ENCODE measurements at regions not wholly inside any gene's neighbourhood (a gene's known extent, or its start where the extent isn't known, plus 50 kb on each side); places are given as distances from the start of the nearest gene placed in this dataset.

DNA sequence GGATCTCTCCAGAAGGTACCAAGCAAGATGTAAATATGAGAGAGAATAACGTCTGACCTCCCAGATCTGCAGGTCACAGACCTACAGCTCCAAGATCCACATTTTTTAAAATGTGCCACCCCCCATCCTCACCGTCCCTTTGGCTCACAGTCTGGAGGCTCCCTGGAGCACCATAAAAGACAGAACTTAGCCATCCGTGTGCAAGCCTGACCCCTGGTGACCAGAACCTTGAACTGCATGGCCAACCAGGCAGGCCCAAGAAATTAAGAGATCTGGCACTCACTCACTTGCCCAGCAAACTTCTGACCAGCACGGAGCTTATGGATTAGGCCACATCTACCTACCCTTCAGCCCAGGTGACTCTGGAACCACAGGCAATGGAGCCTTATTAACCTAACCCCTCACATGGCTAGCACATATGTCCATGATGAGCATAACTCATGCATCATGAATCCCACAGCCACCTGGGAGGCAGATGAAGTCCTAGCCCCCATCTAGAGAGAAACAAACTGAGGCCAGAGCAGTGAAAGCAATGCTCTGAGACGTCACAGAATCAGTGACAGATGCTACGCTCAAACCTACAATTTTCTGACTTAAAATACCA is 275.3 kb downstream of the UACA start:
- DNase-seq = peak; percentile 56

DNA sequence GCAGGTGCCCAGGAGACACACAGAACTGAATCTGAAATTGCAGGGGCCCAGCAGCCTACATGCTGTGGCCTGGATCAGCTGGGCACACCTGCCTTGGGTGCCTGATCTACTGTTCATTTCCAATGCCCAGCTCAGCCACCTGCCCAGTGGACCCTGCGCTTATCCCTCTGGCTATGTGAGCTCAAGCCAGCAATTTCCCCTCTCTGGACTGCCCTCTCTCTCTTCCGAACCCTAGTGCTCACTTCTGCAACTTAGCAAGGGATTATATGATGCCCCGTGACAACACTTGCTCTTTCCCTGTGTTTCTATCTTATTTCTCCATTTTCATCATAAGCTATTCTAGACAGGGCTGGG is 276.0 kb downstream of the UACA start:
- no peak for DNase-seq

DNA sequence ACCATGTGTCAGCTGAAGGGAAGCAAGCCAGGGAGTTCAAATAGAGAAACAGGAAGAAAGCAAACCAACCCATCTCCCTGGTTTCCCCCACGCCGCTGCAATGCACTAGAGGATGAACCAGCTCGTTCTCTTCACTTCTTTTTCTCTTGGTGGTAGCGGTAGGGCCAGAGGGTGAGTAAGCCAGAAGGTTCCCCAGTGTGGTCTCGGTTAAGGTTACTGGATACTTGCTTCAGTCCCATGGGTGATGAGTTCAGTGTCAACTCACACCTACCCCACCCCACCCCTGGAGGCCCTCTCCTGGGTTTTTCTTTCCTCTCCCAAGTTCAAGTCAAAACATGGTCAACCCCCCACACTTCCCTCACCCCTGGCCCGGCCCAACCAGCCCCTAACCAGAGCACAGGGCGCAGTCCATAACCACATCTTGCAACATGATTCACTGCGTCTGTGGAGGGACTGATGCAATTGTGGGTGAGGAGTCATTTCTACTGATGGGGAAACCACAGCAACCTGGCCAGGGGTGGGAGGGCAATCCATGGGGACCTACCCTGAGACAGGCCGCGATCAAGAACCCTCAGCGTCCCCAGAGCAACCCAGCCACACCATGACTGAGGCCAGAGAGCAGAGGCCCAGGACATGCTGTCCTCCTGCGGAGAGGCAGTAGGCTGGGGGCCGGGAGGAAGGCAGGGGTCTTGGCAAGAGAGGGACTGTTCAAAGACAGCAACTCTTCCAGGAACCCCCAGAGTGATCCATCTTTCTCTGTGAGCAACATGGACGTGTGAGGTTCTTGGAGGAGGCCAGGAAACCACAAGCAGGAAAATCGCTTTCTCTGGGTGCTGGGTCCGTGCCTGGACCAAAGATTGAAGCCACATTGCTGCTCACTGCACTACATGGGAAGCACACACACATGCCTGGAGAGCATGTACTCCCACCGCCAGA is 276.6 kb downstream of the UACA start:
- no peak for DNase-seq

DNA sequence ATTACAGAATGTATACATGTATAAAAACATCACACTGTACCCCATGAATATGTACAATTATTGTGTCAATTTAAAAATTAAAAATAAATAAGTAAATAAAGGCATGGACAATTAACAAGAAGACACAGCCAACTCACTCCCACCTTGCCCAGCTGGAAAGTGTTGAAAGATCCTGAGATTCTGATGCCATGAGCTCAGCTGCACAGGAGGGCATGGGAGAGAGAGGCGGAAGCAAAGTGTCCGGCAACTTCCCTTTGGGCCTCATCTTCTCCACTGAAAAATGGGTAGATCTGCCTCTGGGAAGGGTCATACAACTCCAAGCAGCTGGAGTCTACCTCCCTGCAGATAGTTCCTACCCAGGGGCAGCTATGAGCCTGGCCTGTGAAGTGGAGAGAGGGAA is 277.3 kb downstream of the UACA start:
- no peak for DNase-seq

DNA sequence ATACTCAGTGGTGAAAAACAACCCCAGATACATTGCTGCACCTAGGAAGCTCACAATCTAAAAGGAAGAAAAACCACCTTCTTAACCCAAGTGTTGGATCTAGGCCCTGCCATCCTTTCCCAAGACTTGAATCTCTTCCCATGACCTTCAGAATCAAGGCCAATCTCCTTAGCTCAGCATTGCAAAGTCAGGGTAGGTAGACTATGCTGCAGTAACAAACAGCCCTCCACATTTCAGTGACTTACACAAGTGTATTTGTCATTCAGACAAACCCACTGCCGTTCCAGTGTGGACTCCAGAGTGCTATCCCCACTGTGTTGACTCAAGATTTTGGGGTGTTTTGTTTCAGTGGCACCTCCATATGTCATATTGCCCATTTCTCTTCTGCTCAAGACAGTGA is 278.4 kb downstream of the UACA start:
- DNase-seq = no peak

DNA sequence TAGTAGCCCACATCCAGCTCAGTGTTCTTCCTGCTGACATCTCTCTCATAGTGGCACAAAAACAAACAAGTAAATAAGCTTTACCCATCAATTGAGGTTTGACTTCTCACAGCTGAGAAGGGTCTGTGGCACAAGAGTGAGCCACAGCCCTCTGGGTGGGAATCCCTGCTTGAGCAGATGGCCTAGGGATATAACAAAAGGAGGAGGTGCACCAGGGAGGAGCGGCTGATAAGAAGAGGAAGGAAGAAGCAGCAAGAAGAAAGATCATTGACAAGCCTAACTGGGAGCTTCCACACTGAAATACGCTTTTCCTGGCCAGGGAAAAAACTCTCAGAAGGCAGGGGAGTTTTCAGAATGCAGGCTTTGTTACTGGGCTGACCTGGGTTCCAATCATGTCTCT is 279.8 kb downstream of the UACA start:
- DNase-seq = no peak

DNA sequence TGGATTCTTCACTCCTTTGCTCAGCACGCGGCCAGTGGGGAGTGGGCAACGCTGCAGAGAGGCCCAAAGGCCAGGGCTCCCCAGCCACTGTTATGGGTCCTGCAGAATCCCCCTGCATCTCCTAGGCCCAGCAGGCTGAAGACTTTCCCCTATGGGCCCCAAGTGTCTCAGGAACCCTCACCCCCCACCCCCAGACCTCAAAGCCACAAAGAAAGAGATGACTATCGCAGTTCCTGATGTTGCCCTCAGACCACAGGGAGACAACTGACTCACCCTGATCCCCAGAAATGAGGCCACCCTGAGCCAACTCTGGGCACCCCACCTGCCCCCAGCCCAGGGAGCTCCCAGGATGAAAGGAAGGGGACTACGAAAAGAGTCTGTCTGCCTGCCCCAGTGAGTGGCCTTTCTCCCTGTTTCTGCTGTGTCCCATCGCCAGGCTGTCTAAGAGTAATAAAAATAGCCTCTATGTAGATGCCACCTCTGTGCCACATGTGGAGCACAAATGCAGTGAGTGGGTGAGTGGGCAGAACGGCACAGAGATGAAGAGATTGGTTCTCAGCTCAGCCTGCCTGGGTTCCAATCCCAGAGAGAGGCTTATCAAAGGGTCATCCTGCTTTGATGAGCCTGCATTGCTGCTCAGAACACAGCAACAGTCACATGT is 283.0 kb downstream of the UACA start:
- peak; percentile 26 for DNase-seq

DNA sequence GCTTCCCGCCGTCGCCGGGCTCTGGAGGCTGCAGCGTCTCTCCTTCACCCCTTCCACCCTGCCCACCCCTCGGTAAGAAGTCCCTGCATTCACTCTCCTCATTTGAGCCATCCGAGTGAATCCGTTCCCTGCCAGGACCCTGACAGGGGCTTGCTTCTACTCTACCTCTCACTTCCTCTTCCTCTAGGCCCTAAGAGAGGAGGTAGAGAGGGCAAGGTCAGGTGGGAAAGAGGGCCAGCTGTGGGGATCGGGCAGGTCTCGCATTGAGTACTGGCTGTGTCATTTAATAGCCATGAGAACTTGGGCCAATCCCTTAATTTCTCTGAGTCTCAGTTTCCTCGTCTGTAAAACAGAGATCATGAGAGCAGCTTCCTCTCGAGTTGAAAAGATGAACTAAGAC is 283.6 kb downstream of the UACA start:
- no peak for DNase-seq

DNA sequence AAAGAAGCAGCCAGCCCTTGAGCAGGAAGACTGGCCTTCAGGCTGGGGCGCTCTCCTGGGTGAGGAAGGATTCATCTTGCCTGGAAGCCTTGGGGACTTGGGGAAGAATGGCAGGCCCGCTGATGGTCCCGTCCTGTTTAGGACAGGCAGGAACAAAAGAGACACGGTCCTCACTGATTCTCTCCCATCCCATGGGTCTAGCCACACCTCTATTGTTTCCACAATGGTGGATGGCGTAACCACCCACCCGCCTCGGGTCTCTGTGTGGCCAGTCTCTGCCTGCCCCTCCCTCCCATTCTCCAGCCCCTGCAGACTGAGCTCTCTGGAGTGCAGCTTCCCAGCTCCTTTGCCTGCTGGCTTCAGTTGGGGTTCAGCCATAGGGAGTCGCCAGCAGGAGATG is 284.3 kb downstream of the UACA start:
- no peak for DNase-seq

DNA sequence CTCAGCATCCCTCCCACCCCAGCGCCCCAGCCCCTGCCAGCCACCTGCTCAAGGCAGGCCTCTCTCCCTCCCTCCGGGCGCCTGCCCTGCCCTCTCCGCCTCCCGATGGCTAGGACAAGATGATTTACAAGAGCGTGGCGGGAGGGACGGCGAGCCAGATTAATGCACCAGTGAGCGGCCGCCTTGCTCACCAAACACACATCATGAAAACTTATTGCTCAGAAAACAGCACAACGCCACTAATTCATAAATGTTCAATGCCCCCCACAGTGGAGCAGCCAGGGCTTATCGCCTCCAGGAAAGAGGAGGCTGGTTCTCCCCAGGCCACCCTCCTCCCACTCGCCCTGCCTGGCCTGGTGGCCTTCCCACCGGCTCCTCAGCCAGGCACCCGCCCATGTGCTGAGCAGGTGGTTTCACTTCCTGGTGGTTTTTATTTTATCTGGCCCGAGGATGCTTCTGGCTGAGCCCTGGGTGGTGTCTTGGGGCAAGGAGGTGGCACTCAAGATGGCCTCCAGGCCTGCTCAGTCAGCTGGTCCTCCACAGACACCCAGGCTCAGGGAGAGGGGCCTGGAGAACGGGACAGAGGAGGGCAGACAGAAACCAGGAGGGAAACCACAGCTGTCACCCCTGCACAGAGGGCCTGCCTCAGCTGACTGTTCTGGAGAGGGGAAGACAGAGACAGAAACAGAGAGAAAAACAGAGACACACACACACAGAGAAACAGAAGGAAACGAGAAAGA is 284.9 kb downstream of the UACA start:
- DNase-seq = no peak

DNA sequence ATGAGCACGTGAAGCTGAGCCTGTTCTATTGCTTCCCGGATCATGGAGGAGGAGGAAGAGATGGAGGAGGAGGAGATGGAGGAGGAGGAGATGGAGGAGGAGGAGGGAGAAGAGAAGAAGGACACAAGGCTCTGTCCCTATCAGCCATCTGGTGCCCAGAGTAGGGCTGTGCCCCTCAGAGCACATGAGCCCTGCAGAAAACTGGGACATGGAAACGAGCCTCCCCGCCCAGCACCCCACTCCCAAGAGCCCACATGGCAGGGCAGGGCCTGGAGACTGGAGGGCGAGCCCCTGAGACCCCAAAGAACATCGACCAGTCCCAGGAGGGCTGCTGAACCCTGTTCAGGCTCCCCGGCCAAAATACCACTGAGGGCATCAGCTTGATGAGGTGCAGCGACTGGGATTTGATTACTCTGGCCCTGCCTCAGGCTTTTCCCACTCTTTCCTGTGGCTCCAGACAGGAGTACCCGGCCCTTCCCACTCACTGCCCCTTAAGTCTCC is 285.6 kb downstream of the UACA start:
- no peak for DNase-seq

DNA sequence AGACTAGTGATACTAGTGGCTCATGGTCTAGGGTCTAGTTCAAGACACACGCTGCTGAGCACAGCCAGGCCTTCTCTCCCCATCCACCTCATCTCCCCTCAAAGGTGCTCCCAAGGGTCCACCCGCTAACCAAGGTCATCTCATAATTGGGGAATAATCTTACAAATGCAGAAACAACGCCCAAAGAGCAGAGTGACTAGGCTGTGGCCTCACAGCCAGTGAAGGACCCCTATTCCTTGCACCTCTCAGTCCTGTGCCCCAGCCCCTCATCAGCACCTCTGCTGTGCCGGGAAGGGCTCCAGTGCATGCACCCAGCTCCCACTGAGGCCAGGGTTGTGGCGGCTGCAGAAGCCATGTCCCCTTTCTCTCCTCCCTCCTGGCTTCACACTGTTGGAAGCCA is 286.9 kb downstream of the UACA start:
- no peak for DNase-seq

DNA sequence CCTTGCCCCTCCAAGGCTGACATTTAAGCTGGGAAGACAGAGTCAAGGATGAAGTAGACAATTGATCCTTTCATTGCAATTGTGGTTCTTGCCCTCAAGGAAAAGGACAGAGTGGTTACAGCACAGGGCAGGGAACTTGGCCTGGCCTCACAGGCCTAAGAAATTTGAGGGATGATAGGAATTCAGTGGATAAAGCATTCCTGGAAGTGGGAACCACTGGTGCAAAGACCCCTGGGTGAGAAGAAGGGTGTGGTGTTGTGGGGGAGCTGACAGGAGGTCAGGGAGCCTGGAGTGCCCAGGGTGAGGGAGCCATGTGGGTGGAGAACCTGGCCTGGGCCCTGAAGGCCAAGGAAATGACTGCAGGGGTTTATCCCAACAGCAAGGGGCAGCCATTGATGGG is 287.4 kb downstream of the UACA start:
- DNase-seq = no peak

DNA sequence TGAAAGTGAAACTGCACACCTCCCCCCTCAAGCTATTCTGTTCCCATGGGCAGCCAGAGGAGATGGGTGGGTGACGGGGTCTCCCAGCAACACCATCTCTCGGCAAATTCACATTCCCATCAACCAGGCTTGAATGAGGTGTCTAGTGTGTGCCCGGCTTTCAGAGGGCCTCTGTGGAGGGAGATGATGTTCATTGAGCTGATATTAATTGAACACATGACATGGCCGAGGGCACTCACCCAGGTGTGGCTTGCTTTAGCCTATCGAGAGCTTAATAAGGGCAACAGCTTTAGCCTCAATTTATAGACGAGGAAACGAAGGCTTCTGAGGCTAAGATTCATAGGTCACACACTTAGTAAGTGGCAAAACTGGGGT is 288.0 kb downstream of the UACA start:
- no peak for DNase-seq

DNA sequence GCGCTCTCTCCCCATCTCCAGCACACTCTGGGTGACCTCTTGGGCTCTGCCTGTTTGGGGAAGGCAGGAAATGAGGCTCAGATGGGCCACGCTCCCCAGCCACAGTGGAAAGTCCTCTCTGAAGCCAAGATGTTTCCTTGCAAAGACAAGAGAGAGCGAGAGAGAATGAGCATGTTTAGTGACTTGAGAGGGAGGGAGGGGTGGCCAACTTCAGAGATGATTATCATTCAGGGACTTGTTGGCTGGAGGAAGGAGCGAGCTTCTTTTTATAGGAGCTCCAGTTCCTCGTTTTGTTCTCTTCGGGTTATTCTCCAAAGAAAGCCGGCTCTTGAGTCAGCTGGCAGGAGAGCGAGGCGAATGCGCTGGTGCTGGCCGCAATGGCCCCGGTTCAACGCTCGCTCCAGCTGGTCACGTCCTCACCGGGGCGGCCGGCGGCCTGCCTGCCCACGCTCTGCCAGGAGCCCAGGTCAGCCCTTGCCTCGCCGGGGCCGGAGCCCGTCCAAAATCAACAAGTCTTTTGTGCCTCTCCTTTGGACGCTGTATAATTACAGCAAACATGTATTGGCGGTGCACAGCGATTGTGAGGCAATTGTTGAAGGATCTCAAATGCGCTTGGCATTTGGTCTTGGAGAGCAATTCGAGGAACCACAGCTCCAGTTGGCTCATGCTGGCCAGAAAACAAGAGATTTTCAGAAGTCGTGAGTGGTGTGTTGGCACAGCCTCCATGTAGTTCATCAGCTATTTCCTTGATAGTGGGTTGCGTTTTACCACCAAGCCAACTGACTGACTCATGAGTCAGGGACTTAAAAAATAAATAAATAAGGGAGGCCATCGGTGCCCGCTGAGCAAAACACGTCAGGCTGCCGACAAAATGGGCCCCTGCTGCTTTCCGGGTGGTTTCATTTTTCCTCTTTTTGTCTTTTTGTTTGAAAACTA is 288.6 kb downstream of the UACA start:
- no peak for DNase-seq

DNA sequence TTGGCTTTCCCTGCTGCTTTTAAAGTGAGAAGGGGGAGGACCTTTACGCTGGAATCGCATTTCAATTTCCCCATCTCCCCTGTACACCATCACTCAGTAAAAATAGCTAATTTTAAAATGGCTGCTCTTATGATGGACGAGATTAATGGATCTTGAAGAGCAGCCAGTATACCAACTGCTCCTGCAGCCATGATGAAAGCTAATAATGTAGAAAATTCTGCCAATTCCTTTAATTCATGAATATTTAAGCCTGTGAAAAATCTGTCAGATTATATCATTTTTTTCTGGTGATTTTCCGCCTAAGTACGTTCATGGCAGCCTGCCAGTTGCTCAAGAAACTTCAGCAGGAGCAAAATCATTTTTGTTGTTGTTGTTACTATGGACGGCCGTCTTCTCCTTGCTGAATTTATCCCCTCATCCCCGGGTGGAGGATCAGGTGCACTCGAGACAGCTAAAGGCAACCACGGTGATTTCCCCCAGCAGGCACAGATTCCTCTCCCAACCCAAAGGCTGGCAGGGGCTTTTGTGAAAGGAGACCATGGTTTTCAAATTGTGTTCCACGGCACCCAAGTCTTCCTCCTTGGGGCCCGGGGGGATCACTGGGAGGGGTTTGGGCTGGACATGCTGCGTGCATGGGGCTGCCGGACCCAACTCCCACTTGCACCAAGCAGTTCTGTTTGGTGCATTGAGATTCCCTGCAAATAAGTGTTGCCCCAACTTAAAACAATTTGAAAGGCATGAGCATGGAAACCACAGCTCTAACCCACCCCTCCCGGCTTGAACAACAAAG is 289.6 kb downstream of the UACA start:
- no peak for DNase-seq

DNA sequence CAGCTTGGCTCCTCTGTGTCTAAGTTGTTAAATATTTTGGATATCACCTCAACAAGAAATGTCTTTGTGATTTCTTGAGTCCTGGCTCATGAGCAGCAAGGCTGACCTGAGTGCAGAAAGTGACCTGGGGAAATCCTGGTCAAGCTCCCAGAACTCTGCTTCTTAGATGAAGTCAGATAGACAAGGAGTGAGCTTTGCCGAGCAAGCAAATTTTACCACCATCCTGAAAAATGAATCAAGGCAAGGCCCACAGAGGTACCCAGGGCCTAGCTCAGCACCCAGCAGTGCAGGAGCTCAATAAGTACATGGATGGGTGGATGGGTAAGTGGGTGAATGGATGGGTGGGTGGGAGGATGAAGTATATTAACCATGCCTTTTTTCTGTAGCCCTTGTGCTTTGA is 291.8 kb downstream of the UACA start:
- DNase-seq = no peak

DNA sequence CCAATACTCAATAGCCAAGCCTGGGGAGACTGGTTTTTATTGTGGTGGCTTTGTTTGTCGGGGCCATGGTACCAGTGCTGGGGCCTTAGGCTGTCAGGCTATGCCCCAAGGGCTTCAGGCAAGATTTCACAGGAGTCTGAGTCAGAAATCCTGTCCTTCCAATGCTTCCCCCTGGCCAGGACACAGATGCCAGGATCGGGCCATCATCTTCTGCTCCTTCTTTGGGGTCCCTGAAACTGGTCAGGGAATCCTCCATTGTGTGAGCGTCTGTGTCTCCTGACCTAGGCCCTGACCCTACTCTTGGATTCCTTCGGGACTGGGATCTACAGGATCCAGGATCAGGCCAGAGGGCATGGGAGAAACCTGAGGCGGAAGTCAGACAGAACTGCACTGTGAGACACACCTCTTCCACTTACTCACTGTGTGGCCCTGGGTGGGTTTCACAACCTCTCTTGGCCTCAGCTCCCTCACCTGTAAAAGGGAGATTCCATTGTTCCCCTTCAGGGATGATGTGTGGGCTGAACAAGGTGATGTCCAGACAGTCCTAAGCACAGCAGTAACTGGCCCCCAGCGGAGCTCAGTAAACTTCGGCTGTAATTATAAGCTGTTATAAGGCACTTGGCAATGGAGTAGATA is 292.7 kb downstream of the UACA start:
- DNase-seq = no peak

DNA sequence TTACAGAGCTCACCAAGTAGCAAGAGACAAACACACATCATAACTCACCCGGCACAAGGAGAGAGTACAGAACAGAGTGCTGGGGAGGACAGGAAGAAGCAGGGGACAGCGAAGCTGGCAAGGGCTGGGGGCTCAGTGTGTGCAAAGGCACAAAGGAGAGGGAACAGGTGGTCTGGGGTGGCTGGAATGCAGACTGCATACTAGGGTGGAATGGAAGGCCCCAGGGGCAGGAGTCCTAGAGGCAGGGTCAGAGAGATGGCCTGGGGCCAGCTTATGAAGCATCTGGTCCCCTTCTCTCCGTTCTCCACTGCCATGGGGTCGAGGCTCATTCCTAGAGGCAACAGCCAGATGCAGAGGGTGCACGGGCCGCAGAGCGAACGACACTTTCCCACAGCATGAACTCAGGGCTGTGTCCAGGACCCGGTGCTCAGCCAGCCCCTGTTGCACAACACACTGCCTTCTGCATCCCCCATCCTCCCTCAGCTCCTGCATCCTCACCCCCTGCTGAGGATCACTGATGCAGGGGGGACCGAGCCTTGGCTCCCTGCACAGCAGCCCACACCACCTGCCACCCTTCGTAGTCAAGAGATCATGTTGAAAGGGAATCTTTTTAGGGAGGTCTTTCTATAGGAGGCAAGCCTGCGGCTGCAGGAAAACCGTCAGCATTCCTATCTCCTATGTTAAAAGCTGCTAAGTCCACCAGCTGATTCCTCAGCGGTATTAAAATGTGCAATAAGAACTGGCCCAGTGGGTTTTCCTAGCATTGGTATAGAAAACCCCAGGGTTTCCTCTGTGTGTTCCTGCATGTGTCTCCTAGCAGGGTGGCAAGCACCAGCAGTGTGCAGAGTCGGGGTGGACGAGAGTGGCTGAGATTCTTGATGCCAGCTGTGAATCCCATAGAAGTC is 293.5 kb downstream of the UACA start:
- DNase-seq = no peak

DNA sequence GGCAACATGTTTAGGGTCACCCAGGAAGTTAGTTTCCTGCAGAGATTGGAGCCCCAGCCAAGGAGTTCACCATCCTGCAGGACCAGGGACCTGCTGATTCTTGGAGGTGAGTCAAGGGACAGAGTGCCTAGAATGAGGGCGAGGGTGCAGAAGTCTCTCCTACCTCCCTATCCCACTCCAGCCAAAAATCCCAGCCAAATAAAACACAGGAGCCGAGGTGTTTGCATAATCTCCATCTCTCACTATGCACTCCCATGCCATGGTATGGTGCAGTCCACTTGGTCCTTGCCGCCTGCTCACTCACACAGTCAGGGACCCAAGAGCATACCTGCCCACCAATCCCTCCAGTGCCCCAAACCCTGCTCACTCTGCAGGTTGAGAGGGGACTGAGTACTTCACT is 294.2 kb downstream of the UACA start:
- DNase-seq = no peak
